Hypothalamus (tissue), 51 donors: ENCODE measurements at regions not wholly inside any gene's neighbourhood (a gene's known extent, or its start where the extent isn't known, plus 50 kb on each side); places are given as distances from the start of the nearest gene placed in this dataset.

ENCODE experiments used
- DNase-seq, 51 donors: peaks; one replicate each; lab custom pipeline; 2025; lab: John Stamatoyannopoulos, UW

DNA sequence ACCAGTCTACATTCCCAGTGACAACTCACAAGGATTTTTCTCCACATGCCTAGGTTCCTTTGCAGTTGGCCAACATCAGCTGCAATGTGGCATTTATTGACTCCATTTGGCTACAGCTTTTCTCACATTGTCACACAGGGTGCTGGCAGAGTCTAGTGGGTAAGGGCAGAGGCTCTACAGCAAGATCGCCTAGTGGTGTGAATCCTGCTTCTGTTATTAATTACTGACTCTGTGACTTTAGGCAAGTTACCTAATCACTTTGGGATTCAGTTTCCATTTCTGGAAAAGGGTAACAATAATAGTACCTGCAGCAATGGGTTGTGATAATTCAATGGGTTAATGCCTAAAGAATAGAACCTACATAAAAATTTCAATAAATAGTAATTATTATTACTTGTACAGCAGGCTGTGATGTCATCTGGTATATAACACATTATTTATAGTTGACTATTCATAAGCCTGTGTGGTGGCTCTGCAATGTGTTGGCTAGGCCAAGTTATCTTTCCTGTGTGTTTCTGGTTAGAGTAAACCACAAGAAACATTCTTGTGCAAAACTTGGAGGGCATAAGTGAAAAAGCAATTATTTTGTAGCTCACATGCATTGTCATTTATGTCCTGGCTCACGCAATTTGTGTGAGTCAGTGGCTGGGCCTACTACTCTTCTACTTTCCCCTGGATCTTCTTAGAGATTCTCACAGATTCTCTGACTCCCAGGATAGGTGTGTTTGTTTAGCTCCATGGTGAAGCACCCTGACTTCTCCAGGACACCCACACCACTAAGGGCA, 59.5 kb downstream of the PTGS2 start:
- DNase-seq: no peak

DNA sequence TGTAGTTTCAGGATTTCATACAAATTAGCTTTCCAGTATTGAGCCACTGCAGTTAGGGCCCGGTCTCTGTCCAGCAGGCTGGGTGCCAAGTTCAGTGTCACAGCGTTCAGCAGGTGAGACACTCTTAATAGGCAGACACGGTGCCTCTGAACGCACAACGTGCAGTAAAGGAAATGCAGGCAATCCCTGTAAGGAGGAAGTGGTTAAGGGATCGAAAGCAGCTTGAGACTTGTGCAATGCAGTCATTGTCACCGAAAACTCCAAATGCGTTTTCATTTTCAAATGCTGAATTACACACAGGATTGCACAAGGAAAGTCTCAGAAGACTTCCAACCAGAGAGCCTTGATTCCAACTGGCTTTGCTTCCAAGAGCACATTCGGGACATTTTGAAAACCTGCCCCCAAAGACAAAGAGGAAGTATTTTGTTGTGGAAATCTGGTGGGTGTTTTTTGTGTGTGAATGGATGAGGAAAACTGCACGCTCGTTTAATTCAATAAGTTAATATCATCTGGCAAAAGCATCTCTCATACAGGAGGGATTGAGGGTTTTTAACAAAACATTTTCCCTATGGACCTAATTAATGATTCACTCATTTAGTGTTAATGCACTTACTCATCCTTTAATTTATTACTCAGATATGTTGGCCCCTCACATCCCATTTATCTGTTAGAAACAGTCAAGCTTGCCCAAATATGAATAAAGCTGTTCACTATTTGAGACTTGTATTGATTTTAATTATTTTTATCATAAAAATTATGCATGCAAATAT, 61.6 kb downstream of the PTGS2 start:
- DNase-seq: peak in 11 of 51 donors; percentile 1 to 21 (median 13)

DNA sequence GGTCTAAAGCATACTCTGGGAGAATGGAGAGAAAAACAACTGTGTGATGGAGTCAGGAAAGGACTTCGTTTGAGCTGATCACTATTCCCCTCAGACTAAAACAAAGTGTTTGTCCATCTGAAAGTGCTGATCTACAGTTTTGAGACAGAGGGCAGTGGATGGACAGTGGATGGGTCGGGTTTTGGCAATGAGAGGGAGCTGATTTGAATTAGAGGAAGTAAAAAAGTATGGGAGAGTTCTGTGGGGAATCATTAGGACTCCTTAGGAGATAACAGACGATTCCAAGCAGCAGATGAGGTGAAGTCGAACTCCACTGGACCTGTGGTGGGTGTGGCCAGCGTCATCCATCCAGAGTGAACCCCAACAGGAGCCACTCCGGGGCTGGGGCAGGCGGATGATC, 62.3 kb downstream of the PTGS2 start:
- DNase-seq: no peak

DNA sequence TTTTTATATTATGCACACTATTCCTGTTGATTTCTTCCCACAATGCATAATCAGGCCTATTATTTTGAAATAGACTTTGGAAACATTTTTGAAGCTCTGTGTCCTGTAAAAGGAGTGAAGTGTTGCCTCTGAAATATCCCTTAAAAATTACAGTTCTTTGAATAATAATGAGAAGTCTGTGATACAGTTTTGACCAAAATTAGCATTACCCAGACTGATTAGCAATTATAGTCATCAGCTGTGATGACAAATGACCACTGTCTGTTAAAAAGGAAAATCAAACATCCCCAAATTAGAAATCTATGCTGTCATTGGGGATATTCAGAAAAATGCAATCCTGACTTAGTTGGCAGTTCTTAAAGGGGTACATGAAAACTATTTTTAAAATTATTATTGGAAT, 63.7 kb downstream of the PTGS2 start:
- no peak for DNase-seq

DNA sequence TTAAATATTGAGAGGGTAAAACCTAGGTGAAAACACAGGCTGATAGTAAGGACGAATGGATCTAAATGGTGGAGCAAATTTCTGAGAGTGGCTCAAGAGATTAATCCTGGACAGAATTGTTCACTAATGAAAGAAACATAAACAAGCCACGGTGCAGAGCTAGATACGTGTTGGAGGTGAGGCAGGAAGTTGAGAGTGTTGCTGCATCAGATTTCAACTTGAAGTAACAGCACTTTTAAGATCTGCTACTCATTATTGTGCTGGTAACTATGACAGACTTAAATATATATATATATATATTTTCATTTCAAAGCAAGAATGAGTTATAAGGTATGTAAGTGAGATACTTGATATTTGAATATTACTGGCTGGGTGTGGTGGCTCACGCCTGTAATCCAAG, 64.9 kb downstream of the PTGS2 start:
- DNase-seq: no peak

DNA sequence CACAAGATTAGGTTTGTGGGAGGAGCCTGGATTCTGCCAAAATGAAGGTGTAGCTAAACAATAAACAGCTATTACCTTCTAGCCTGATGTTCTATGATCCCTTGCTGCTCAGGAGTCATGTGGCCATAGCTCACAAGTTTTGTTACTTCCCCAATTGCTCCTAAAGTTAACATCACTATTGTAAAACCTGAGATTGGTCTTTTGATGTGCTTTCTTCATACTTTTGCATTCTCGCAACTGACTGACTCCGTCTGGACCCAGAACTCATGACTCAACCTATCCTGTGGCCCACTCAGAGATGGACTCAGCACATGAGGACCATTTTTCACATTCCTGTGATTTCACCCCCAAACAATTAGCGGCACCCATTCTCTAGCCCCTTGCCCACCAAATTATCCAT, 69.1 kb downstream of the PTGS2 start:
- DNase-seq: no peak

DNA sequence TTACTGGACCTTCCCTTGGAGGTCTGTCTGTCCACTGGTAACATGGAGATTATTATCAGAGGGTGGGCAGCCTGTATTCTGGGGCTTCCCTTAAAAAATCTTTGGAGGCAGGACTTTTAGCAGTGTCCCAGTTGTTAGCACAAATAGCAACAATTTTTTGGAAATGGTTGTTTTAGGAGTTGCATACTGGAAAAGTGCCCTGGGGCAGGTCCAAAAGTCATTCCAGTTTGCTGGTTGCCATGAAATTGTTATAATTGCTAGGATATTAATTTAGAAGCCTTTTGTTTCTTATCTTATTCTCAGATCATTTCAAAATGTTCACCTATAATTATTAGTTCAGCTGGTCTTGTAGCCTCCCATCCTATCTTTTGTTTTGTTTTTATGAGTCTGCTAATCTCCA, 71.0 kb downstream of the PTGS2 start:
- DNase-seq: no peak

DNA sequence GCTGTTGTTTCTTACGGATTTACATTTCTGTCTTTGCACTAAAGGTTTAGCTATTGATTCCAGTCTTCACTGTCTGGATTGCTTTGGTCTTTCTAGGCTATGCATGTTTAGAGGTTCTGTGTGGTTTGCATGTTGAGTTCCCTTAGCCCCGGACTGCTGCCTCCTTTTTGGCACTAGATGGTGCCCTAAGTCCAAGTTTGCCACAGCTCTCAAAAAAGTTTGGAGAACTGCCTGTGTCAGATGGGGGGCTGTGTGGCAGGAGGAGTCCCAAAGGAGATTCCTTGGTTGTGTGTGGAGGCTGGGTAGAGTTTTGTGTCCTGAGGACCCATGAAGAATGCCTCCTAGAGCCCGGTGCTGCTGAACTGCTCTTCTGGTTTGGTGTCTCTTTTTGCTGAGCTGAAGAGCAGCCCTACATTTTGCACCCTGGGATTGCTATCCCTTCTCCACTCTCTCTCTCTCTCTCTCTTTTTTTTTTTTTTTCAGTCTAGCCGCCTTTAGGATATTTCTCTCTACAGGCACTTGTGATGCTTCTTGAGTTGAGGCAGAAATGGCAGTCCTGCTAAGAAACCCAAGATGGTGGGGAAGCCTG, 74.4 kb downstream of the PTGS2 start:
- peak in 2 of 51 donors; percentile 2 for DNase-seq

DNA sequence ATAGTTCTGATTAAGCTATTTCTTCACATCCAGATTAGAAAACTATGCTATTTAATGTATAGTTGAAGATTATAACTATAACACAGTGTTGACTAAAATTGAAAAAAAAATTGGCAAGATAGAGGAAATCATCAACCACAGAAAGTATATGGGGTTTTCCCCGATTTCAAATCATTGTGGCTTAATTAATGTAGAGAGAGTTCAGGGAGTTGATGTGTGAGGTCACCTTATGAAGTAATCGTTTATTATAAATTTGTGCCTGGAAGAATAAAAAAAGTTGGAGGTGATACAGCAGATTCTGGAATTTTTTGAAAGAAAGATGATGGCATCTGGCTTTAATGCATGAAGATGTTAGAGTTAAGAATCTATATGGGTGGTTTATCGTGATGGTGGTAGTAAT, 84.3 kb downstream of the PTGS2 start:
- DNase-seq: no peak

DNA sequence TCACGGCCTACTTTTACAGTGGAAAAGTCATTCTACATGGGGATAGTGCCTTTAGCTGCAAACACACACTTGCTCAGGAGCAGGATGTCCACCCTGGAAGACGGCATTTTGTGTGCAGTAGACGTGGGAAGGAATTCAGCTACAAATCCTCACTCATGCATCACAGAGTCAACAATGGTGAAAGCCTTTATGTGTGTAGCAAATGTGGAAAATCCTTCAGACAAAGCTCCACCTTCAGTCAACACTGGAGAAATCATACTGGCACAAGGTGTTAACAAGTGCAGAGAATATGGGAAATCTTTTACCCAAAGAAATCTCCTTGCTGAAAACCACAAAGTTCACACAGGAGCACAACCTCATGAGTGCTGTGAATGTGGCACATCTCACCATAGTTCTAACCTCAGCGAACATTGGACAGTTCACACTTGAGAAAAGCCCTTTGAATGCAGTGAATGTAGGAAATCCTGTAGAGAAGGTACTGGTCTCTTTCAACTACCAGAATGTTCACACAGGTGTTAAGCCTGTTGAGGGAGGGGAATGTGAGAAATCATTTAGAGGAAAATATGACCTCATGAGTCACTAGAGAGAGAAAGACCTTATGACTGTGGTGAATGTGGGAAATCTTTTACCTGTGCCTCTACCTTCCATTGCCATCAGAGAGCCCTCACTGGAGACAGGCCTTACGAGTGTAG, 101.8 kb downstream of the PTGS2 start:
- no peak for DNase-seq

DNA sequence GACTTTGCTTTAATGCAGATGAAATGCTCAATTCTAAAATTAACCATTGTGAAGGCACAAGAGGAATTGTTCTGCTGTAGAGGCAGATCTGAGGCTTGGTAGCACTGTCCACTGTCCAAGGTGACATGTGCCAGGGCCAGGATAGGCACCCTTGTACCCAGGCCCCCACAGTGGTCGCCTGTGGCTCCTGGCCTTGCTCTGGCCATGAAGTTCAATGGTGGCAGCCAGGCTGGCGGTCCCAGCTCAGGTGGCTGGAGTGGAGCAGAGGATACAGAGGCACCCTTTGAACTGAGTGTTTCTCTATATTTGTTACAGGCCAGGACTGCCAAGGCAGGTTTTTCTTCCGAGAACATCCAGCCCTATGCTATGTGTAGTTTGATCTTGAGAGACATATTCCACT, 102.6 kb downstream of the PTGS2 start:
- no peak for DNase-seq

DNA sequence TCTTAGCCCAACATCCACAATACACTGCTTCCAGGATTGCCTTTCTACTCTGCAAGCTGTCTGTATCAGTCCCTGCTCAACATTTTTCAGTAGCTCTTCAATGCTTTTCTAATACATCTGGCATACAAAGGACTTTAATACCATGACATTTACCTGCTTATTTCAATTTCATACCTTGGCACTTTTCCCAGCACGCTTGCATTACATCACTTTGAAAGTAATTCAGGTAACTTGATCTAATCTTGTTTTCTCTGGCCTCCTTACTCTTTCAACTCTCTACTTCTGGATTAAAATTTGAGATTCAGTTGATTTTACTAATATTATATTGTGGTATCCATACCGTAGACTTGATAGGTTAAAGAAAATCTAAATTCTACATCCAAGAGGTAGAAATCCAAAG, 103.0 kb downstream of the PTGS2 start:
- no peak for DNase-seq

DNA sequence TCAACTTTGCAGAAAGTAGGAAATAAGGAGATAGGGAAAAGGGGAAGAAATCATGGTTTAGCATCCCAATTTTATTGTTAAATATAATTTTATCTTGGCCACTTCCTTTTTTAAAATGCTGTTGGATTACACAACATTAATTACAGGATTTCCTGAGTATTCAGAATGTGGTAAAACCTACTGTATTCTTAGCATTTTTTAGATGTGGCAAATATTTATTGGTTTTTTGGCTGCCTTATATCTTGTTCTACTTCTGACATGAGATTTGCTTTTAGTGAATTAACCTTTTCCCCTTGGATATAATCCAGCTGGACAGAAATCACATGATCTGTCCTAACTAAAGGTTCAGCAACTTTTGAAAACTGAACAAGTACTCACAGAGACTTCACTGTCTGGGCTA, 104.9 kb downstream of the PTGS2 start:
- no peak for DNase-seq

DNA sequence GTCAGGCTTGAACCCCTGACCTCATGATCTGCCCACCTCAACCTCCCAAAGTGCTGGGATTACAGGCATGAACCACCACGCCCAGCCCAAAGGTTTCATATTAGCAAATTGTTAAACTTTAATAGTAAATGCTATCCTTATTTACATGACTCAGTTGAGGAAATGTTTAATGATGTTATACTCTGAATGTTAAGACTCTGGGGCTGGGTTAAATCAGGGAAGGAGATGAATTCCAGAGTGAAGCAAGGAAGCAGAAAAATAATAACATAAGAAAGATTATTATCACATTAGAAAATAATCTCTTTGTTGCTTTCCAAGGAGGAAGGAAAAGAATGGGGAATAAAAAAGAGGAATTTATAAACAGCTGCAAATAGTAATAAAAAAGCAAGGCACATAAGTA, 105.3 kb downstream of the PTGS2 start:
- no peak for DNase-seq

DNA sequence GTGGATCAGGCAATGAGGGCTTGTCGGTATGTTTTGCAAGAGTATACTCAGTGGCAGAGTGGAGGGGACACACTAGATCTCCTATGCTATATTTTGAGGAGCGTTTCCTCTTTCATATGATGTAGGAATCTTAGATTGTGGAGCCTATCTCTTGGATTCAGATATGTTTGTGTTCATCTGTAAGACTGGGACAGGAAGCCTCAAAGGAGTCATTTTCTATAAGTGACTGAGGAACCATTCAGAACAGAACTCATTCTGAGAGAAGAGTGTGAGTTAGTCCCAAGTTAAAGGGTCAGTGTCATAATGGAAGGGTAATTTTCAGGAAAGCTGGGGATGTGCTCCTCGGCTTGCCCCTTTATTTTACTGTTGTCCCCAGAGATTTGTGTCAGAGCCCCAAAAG, 107.7 kb downstream of the PTGS2 start:
- no peak for DNase-seq

DNA sequence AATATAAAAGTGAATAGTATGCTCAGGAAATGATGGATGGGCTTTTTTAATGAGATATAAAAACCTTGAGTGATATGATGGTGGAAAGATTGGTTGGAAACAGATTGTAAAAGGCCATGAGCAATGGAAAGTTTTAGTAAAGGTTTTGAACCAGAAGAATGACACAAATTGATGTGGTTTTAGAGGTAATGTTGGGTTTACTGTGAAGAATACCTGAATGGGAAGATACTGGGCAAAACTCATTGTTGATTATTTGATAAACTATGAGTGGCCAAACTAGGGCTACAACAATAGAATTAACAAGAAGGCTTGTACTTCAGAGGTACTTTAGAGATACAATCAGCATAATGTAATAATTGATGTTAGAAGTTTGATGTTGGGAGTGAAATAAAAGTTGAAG, 108.5 kb downstream of the PTGS2 start:
- no peak for DNase-seq

DNA sequence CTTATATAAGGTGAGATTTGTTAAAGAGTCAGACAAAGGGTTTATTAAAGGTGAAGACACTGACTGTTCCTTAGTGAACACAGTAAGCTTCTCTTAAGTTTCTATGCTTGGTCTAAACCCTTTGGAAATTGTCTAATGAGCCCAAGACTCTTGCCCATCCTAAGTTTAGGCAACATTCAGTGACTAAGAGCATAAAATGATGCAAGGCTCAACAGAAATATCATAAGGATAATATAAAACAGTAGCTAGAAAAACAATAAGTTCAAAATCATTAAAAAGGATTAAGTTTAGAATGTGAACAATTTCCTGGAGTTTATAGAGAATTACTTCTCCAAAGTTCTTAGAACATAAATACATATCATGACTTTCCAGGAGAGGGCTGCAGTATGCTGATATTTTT, 108.9 kb upstream of the PDC start:
- DNase-seq: no peak

DNA sequence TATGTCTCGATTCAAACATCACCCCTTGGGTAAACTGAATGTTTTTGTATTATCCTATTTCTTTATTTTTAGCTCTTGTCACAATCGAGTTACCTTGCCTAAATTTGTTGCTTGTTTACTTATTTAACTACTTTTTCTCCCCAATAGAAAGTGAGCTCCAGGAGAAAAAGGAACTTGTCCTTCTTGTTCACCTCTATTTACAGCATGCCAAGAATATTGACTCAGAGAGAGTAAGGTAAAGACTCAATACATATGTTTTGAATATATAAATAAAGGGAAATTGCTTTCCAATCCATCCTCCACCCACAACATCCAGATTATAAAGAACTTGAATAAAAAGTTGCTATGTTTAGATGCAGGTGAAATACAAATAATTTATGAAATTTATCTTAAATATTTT, 107.3 kb upstream of the PDC start:
- DNase-seq: no peak

DNA sequence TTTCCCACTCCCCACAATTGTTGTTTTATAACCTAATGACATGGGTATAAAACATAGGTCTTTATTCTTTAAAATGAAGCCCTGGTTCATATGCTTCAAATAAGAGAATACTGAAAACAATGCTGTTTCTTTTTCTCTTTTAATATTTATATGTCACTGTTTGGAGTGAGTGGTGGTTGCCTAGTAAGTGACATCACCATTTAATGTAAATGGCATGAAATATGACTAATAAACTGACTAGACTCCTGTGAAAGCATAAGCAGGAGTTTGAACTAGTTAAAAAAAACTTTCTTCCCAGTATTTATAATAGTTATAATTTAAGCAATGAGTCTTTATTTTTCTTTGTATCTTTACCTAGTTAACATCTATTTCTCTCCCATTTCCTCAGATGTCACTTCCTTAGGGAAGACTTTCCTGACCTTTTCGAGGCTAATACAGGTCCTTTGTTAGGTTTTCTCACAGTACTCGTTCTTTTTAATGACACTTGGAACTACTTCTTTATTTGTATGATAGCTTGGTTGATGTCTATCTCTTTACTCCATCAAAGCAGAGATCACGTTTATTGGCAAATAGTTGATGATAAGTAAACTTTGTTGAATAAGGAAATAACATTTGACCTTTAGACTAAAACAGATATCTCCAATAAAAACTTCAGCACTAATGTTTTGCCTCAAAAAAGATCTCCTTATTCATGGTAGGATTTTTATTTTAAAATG, 105.4 kb upstream of the PDC start:
- no peak for DNase-seq

DNA sequence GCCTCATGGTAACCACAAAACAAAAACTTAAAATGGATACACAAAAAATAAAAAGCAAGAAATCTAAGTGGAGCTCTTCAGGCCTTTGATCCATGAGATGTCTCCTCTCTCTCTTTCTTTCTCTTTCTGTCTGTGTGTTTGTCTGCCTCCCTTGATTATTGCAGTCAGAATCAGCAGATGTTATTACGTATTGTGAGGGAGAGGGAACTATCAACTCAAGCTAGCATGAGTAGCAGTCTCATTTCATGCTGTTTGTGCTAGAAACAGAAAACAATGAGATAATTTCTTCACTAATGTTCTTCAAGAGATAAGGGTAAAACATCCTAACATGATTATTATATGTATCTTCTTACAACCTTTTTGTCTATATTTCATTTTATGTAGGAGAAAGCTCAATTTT, 103.7 kb upstream of the PDC start:
- DNase-seq: no peak
